IMR-90 (cell line): ENCODE measurements at regions not wholly inside any gene's neighbourhood (a gene's known extent, or its start where the extent isn't known, plus 50 kb on each side); places are given as distances from the start of the nearest gene placed in this dataset.

Experiments used
- ATAC-seq: fragments of 200-7000 bp; cut with Tn5 transposase; 2 replicates; pipeline ENCODE4 v1.9.1; 2020; ENCODE audit warnings: low read depth, mild to moderate bottlenecking, moderate library complexity
- BruUV-seq: library from RNA; stranded (reverse); fragments of 400-500 nt; replicated peaks from 2 replicates; lab custom pipeline; 2021; lab: Mats Ljungman, UMichigan
- CTCF ChIA-PET: fragments of 300-600 bp; formaldehyde crosslinking; extraction: SDS; loops from one replicate; lab custom pipeline; 2021; ENCODE audit warnings: antibody characterized with exemption; lab: Yijun Ruan, JAX
- POLR2A ChIA-PET: fragments of 300-600 bp; sonication (Branson Sonifier 250); formaldehyde crosslinking; loops from one replicate; lab custom pipeline; 2022; ENCODE audit warnings: antibody characterized with exemption; ENCODE audit not compliant: unreplicated experiment; lab: Charles Lee
- DNase-seq: peaks from one replicate; pipeline ENCODE4 v3.0.0; 2013
- H2AFZ ChIP-seq: replicated peaks from 2 replicates; pipeline ENCODE3; 2013; ENCODE audit warnings: low read length, mild to moderate bottlenecking; ENCODE audit not compliant: poor library complexity
- H2AK5ac ChIP-seq: 2 replicates; pipeline ENCODE4 v1.6.1; 2013; ENCODE audit warnings: low read depth, low read length, inconsistent platforms
- H2AK9ac ChIP-seq: replicated peaks from 2 replicates; pipeline ENCODE3; 2013; ENCODE audit warnings: mild to moderate bottlenecking, low read depth, low read length, moderate library complexity; ENCODE audit not compliant: poor library complexity
- H2BK120ac ChIP-seq: 2 replicates; pipeline ENCODE4 v1.6.1; 2013; ENCODE audit warnings: low read depth, low read length, inconsistent platforms
- H2BK15ac ChIP-seq: 3 replicates; pipeline ENCODE4 v1.6.1; 2013; ENCODE audit warnings: low read depth, low read length, inconsistent platforms
- H2BK20ac ChIP-seq: 2 replicates; pipeline ENCODE4 v1.6.1; 2013; ENCODE audit warnings: low read depth, mild to moderate bottlenecking, inconsistent platforms, low read length, moderate library complexity
- H2BK5ac ChIP-seq: 2 replicates; pipeline ENCODE4 v1.6.1; 2013; ENCODE audit warnings: mild to moderate bottlenecking, low read depth, low read length, inconsistent platforms; ENCODE audit not compliant: poor library complexity, severe bottlenecking
- H3K14ac ChIP-seq: replicated peaks from 2 replicates; pipeline ENCODE4 v1.6.1; 2013; ENCODE audit warnings: low read depth, low read length, inconsistent platforms
- H3K18ac ChIP-seq: 2 replicates; pipeline ENCODE4 v1.6.1; 2013; ENCODE audit warnings: low read depth, low read length, control low read depth
- H3K23ac ChIP-seq: 2 replicates; pipeline ENCODE4 v1.6.1; 2013; ENCODE audit warnings: low read depth, low read length, inconsistent platforms
- H3K27ac ChIP-seq: 2 replicates; pipeline ENCODE4 v1.5.1; 2013; ENCODE audit warnings: mild to moderate bottlenecking, control low read depth, low read length; ENCODE audit not compliant: insufficient read depth
- H3K27me3 ChIP-seq: 2 replicates; pipeline ENCODE4 v1.6.1; 2013; ENCODE audit warnings: low read length; ENCODE audit not compliant: control insufficient read depth, insufficient read depth
- H3K36me3 ChIP-seq: 2 replicates; pipeline ENCODE4 v1.6.1; 2013; ENCODE audit warnings: low read length, mixed read lengths; ENCODE audit not compliant: control insufficient read depth, insufficient read depth
- H3K4ac ChIP-seq: 2 replicates; pipeline ENCODE4 v1.6.1; 2013; ENCODE audit warnings: low read depth, low read length, inconsistent platforms
- H3K4me1 ChIP-seq: 2 replicates; pipeline ENCODE4 v1.6.1; 2013; ENCODE audit warnings: low read length, mixed read lengths; ENCODE audit not compliant: control insufficient read depth, insufficient read depth
- H3K4me2 ChIP-seq: 2 replicates; pipeline ENCODE4 v1.6.1; 2013; ENCODE audit warnings: low read depth, mild to moderate bottlenecking, control low read depth, low read length, moderate library complexity
- H3K4me3 ChIP-seq: 2 replicates; pipeline ENCODE4 v1.5.1; 2013; ENCODE audit warnings: low read depth, mild to moderate bottlenecking, control low read depth, low read length, moderate library complexity; ENCODE audit not compliant: insufficient read depth
- H3K56ac ChIP-seq: 2 replicates; pipeline ENCODE4 v1.6.1; 2013; ENCODE audit warnings: low read length, inconsistent platforms; ENCODE audit not compliant: insufficient read depth; ENCODE audit errors: extremely low read depth
- H3K79me1 ChIP-seq, 2 experiments: 2 replicates each; pipeline ENCODE4 v1.6.1; 2013; ENCODE audit warnings: low read length in 2 of 2, inconsistent platforms in 1 of 2, low read depth in 1 of 2
- H3K9ac ChIP-seq: 2 replicates; pipeline ENCODE4 v1.6.1; 2013; ENCODE audit warnings: low read depth, low read length, control low read depth
- H3K9me1 ChIP-seq: 2 replicates; pipeline ENCODE4 v1.6.1; 2013; ENCODE audit warnings: low read length, inconsistent platforms; ENCODE audit not compliant: insufficient read depth
- H3K9me3 ChIP-seq: 2 replicates; pipeline ENCODE4 v1.6.1; 2013; ENCODE audit warnings: low read length; ENCODE audit not compliant: control insufficient read depth, insufficient read depth
- H4K20me1 ChIP-seq: 2 replicates; pipeline ENCODE4 v1.6.1; 2013; ENCODE audit warnings: low read length, inconsistent platforms; ENCODE audit not compliant: insufficient read depth
- H4K5ac ChIP-seq: 2 replicates; pipeline ENCODE4 v1.6.1; 2013; ENCODE audit warnings: mild to moderate bottlenecking, low read depth, low read length, control low read depth
- H4K8ac ChIP-seq, 2 experiments: 2 replicates each; pipeline ENCODE4 v1.6.1; 2013; ENCODE audit warnings: low read depth in 2 of 2, low read length in 2 of 2, control low read depth in 1 of 2, inconsistent platforms in 1 of 2
- H4K91ac ChIP-seq: 2 replicates; pipeline ENCODE4 v1.6.1; 2013; ENCODE audit warnings: low read depth, low read length, inconsistent platforms; ENCODE audit not compliant: insufficient read depth
- BHLHE40 ChIP-seq: fragments of 150-350 bp; IDR thresholded peaks from 2 replicates; pipeline ENCODE4 v1.6.1; 2016; ENCODE audit warnings: mild to moderate bottlenecking, low read depth, low read length
- CEBPB ChIP-seq: IDR thresholded peaks from 2 replicates; pipeline ENCODE4 v1.6.1; 2012; ENCODE audit warnings: low read depth, low read length, improper control_type of control experiment
- CHD1 ChIP-seq: IDR thresholded peaks from 2 replicates; pipeline ENCODE4 v1.6.1; 2012; ENCODE audit warnings: low read depth, low read length, improper control_type of control experiment
- ELK1 ChIP-seq: fragments of 150-350 bp; IDR thresholded peaks from 2 replicates; pipeline ENCODE4 v1.6.1; 2016; ENCODE audit warnings: low read depth, mild to moderate bottlenecking, low read length, moderate library complexity, borderline replicate concordance
- NFE2L2 ChIP-seq: fragments of 150-350 bp; IDR thresholded peaks from 2 replicates; pipeline ENCODE4 v1.6.1; 2016; ENCODE audit warnings: low read depth, mild to moderate bottlenecking, low read length
- POLR2A ChIP-seq: IDR thresholded peaks from 2 replicates; pipeline ENCODE4 v1.6.1; 2012; ENCODE audit warnings: mild to moderate bottlenecking, low read depth, low read length
- RAD21 ChIP-seq: IDR thresholded peaks from 2 replicates; pipeline ENCODE4 v1.6.1; 2012; ENCODE audit warnings: low read length, improper control_type of control experiment
- RCOR1 ChIP-seq: IDR thresholded peaks from 2 replicates; pipeline ENCODE4 v1.6.1; 2012; ENCODE audit warnings: mild to moderate bottlenecking, low read length, improper control_type of control experiment; ENCODE audit not compliant: insufficient replicate concordance
- WGBS, 2 experiments: methylation state at CpG; one replicate each; pipeline versions ENCODE4 v1.1.5 to v1.1.7; 2013; ENCODE audit warnings: missing lambda C conversion rate in 2 of 2; ENCODE audit not compliant: insufficient read length in 1 of 2; ENCODE audit errors: extremely low coverage in 2 of 2; 5-methylcytosine and 5-hydroxymethylcytosine counted together
- dilution Hi-C: fragments of 300-500 bp; cut with HindIII; formaldehyde crosslinking; loops from one replicate; pipeline ENCODE4 v1.14.3; 2018; ENCODE audit warnings: low sequenced_read_pairs; ENCODE audit not compliant: unreplicated experiment
- in situ Hi-C: fragments of 300-500 bp; cut with MboI; formaldehyde crosslinking; loops from 3 replicates; pipeline ENCODE4 v1.14.3; 2019; ENCODE audit warnings: low sequenced_read_pairs, inconsistent platforms, mixed read lengths
- intact Hi-C: fragments of 100-400 bp; cut with micrococcal nuclease; formaldehyde crosslinking; loops from 2 replicates; pipeline ENCODE4 v1.10.0; 2022

- H3K4ac ChIP-seq, result no peak overlapping the region
- BruUV-seq, result no TSS peak
- no peak overlapping the region for H2BK5ac ChIP-seq
- peaks cover 11% of the 10 kb centered on the region for H3K9me3 ChIP-seq
- dilution Hi-C loops, result no loop called here
- H2BK20ac ChIP-seq, result no peak overlapping the region
- H3K4me3 ChIP-seq, result no peak overlapping the region
- no peaks in the 10 kb centered on the region for H3K36me3 ChIP-seq
- H3K4me2 ChIP-seq, result no peak overlapping the region
- intact Hi-C loops, result no loop called here
- no peak overlapping the region for H2AK5ac ChIP-seq
- no peak overlapping the region for H4K91ac ChIP-seq
- H2BK120ac ChIP-seq, result no peak overlapping the region
- H3K56ac ChIP-seq, result no peak overlapping the region
- no peak overlapping the region for H3K9ac ChIP-seq
- H4K8ac ChIP-seq, result no peak overlapping the region
- CTCF ChIA-PET, result interaction anchor here (0.6 kb wide), 1 partner anchor 167 kb away, joined by 4 read pairs; no protein-coding TSS in a partner anchor
- ATAC-seq (no peak), DNase-seq (no peak)
- WGBS, 2 experiments, result no CpG with 5 or more reads among the region's 4 CpGs
- no peak overlapping the region for H2AFZ ChIP-seq
- no peaks in the 10 kb centered on the region for H3K79me1 ChIP-seq
- H3K18ac ChIP-seq, result no peak overlapping the region
- no peak overlapping the region for H3K14ac ChIP-seq
- H4K20me1 ChIP-seq, result no peaks in the 10 kb centered on the region
- no peak overlapping the region for H2BK15ac ChIP-seq
- H2AK9ac ChIP-seq, result no peak overlapping the region
- H3K27me3 ChIP-seq, result no peaks in the 10 kb centered on the region
- H3K23ac ChIP-seq, result no peak overlapping the region
- TF ChIP-seq RAD21, result no peak
- TF ChIP-seq ELK1, result no peak
- TF ChIP-seq BHLHE40, result no peak
- TF ChIP-seq CEBPB, result no peak
- no peak for TF ChIP-seq POLR2A
- no peak for TF ChIP-seq RCOR1
- TF ChIP-seq NFE2L2, result no peak
- TF ChIP-seq CHD1, result no peak
- H3K27ac ChIP-seq, result no peak overlapping the region
- H3K4me1 ChIP-seq, result no peaks in the 10 kb centered on the region
- H4K5ac ChIP-seq, result no peak overlapping the region
- H3K9me1 ChIP-seq, result no peaks in the 10 kb centered on the region
- in situ Hi-C loops, result no loop called here
- POLR2A ChIA-PET, result no interaction called here
Observed at GRCh38 chr12:126545411-126545810, 1480.2 kb downstream of the AACS start.
